Astrocyte of the cerebellum (primary cell): ENCODE measurements at regions not wholly inside any gene's neighbourhood (a gene's known extent, or its start where the extent isn't known, plus 50 kb on each side); places are given as distances from the start of the nearest gene placed in this dataset.
"Not testable (repeated sequence)": the region's sequence is repeated elsewhere in the genome, so short reads cannot be mapped to it uniquely, and the experiment has no call there.

ENCODE experiments used
- DNase-seq: peaks from one replicate; pipeline ENCODE4 v3.0.0-alpha.2; 2011; ENCODE audit warnings: low read depth
- H3K4me3 ChIP-seq: 2 replicates; pipeline ENCODE4 v1.5.1; 2011; ENCODE audit warnings: mild to moderate bottlenecking, low read depth, low read length, moderate library complexity
- CTCF ChIP-seq: IDR thresholded peaks from 2 replicates; pipeline ENCODE4 v1.5.1; 2012; ENCODE audit warnings: low read length, low read depth, moderate library complexity, mild to moderate bottlenecking; ENCODE audit errors: missing control alignments
- in situ Hi-C: cut with HindIII; loops from 2 replicates; pipeline ENCODE4 v1.10.0; 2017; ENCODE audit warnings: low sequenced_read_pairs

GRCh38 chr5:45162974-45163373 is 354.2 kb downstream of the MRPS30 start:
- H3K4me3 ChIP-seq: no peak overlapping the region
- in situ Hi-C loops: no loop called here
- DNase-seq: no peak
- TF ChIP-seq CTCF: no peak

DNA sequence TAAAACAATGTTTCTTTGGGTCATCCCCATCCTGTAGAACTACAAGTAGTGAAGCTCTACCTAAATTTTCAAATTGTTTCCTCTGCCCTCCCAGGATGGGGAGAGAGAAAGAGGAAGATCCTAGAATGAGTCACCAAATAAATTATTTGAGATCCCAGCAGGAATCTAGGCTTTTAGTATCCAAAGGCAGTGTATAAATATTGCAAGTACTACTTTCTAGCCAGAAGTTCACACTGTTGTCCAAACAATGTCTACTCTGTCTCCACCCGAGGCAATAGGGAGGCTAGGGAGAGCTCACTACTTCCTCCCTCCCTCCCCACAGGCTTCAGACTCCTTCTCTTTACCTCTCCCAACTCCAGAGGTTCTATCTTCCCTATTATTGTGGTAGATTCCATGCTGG is 362.8 kb downstream of the MRPS30 start:
- H3K4me3 ChIP-seq: no peak overlapping the region
- TF ChIP-seq CTCF: no peak
- in situ Hi-C loops: no loop called here
- DNase-seq: no peak

DNA sequence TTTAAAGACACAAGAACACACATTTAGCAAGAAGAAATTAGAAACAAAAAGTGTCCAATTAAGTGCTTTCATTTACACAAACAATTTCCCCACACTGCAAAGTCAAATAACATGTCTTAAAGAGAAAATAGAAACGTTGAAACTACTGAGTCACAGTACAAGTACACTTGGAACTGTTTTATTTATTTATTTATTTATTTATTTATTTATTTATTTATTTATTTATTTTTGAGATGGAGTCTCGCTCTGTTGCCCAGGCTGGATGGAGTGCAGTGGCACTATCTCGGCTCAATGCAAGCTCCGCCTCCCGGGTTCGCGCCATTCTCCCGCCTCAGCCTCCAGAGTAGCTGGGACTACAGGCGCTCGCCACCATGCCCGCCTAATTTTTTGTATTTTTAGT is 363.9 kb downstream of the MRPS30 start:
- in situ Hi-C loops, H3K4me3 ChIP-seq, DNase-seq: not testable (repeated sequence)

- no peak for TF ChIP-seq CTCF
- no peak overlapping the region for H3K4me3 ChIP-seq
- in situ Hi-C loops: no loop called here
- DNase-seq: no peak
Measured at GRCh38 chr5:45179686-45180085, 370.9 kb downstream of the MRPS30 start.

- no peak for DNase-seq
- TF ChIP-seq CTCF: no peak
- no peak overlapping the region for H3K4me3 ChIP-seq
- in situ Hi-C loops: no loop called here
Measured at GRCh38 chr5:45189042-45189441, 380.3 kb downstream of the MRPS30 start.

DNA sequence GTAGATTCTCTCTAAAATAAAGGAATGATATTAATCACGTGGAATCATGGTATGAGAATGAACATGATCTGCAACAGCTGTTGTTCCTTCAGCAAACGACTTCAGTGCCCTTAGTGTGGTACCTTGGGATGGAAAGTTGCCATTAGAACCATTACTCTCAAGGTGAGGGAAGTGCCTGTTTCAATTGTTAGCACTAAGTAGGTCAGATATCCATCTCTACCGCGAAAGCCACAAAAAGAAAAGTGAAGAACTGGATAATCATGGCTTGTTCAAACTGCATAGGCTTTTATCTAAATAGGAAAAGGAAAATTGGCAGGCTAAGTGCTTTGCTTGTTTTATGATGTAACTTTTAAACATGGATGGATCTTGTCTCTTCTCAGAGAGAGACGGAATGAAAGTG is 380.7 kb downstream of the MRPS30 start:
- no peak for DNase-seq
- no peak overlapping the region for H3K4me3 ChIP-seq
- in situ Hi-C loops: no loop called here
- no peak for TF ChIP-seq CTCF

GRCh38 chr5:45195026-45195425 is 386.3 kb downstream of the MRPS30 start:
- no peak for TF ChIP-seq CTCF
- no peak for DNase-seq
- no peak overlapping the region for H3K4me3 ChIP-seq
- in situ Hi-C loops: no loop called here
